Stimulated activated CD8-positive, alpha-beta memory T cell treated with anti-CD3 and anti-CD28 coated beads, Interleukin-7, amount 100 ng/mL, for 24 hours (primary cell): ENCODE measurements at regions not wholly inside any gene's neighbourhood (a gene's known extent, or its start where the extent isn't known, plus 50 kb on each side); places are given as distances from the start of the nearest gene placed in this dataset.

ENCODE experiments used
- DNase-seq: peaks from one replicate; pipeline ENCODE4 v3.0.0-alpha.2; 2020; ENCODE audit warnings: low read depth

- DNase-seq: no peak
Measured at GRCh38 chr1:47630346-47630745, 192.5 kb downstream of the FOXD2 start.

DNA sequence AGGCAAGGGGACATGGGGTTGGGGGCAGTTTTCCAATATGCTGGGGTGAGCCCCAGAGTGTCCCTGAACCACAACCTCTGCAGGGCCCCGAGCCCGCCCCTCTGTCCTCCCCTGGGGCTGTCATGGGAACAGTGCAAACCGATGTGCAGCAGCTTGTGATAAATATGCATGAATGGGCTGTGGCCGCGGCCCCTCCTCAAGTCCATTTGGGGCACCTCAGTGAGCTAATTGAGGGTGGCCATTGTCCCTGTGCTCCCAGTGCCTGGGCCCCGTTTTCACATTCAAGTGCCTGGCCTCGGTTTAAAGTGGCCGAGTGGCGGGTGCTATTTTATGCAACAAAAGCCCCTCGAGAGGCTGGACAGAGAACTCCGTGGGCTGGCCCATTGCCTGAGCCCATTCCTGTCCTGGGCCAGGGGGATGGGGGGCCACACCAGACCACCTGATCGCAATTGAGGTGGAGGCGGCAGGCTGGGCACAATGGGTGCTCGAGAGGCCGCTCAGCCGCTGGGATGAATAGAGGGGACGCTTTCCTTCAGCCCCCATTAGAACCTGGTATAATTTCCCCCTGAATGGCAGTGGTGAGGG, 193.7 kb downstream of the FOXD2 start:
- no peak for DNase-seq

GRCh38 chr1:47635111-47635510, 197.3 kb downstream of the FOXD2 start:
- no peak for DNase-seq

DNA sequence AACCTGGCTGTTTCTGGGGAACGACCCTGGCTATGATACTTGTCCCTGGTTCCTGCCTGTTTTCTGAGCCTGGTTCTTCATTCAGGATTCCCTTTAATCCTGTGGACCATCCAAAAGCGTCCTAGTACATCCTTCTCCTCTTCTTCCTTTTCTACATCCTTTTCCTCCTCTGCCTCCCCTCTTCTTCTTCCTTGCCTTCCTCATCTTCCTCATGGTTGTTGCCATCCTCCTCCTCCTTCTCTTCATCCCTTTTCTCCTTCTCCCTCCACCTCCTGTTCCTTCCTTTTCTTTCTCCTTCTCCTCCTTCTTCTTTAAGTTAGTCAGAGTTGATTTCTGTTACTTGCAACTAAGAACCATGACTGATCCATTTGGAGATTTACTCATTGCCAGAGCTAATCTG, 197.8 kb downstream of the FOXD2 start:
- DNase-seq: no peak

DNA sequence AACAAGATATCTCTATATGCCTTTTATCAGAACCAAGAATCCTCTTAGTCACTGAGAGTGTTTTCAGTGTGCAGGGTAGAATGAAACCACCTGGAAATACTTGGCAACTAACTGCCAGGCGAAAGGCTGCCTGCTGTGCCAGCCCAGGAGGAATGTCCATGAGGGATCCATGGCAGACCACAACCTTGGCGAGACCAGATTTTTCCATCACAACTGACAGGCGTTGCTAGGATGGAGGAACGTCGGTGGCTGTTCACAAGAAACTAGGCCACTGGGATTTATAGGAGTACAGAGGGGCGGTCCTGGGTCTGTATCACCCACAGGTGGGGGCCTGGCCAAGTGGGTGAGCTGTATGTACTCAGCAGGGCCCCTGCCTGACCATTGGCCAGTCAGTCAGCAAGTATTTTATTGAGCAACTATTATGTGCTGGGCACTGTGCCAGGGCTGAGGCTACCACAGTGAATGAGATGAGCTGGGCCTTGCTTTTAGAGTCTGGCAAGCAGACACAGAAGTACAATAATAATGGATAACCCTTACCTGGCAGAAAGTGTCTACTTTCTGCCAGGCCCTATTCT, 199.4 kb downstream of the FOXD2 start:
- DNase-seq: no peak

DNA sequence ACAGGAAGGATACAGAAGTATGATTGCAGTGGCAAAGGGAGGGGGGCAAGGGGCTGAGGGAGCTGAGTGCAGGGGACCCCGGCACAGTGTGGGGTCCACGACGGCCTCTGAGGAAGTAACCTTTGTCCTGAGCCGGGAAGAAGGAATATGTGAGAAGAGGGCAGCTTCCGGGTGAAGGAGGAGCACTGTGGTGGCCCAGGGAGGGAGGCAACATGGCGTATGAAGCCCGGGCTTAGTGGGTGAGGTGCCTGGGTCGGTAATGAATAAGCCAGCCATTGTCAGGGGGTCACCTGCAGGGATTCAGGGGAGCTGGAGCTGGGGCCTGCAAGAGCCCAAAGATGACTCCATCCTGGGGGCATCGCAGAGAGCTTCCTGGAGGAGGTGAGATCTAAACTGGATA, 200.4 kb downstream of the FOXD2 start:
- no peak for DNase-seq

DNA sequence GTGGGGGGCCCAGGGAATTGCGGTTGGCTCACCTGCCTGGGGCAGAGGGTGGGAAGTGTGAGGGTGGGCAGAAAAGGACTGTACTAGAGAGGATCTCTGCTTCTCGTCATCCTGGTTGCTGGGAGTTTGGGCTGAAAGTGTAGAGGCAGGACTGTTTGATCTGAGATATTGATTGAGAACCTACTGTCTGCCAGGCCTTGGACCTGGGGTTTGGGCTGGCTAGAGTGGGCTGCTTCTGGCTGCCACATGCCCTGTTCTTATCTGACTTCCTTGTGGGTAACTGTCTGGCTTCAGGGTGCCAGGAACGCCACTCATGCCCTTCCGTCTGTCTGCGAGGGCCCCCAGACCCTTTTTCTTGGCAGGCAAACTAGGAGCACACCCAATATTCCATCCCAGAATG, 200.9 kb downstream of the FOXD2 start:
- no peak for DNase-seq

DNA sequence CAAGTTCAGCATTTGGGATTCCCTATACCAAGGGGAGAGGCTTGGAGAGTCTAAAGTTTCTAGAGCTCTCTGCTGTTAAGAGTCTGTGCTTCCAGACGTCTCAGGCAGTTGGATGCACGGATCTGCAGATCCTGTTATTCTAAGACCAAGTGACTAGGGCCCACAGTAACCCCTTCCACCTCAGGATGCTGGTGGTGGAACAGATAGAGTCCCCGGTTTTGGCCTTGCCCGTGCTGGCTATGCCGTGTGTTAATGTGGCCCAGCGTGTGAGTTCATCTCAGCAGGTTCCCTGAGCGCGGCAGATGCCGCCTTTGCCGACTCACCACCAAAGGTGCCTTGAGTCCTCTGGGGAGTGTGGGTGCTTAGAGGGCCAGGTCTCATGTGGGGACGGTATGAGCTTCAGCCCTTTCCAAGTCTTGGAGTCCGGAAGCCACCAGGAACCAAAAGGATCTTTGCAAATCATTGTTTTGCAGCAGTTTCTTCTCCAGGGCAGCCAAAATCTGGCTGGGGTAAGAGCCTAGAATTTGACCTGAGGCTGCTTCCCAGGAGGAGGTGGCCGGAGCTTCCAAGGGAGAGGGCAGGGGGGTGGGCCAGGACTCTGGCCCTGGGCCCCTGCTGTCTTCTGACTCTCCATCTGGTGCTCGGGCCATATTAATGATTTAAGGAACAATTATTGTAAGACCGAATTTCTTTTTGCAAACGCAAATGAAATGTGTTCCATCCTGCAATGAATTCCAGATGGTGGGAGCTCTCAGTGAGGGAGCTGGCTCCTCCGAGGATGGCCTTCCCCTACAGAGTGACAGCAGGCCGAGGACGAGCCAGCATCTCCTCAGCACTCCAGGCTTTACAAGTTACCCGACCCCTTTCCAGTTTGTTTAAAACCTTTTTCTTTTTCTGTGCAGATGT, 205.7 kb downstream of the FOXD2 start:
- DNase-seq: no peak

DNA sequence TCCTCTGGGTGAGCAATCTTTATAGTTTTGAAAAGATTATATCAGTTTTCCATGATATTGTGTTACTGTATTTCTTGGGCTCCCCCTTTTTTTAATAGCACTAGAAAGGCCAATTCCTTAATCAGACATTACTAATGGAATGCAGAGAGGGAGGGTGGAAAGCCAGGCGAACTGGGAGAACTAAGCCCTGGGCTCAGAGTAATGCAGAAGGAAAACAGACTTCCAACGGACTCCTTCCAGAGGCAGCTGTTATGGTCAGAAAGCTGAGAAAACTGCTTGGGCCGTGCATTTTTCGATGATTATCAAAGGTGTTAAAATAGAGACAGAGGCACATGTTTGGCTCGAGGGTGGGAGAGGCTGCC, 206.3 kb downstream of the FOXD2 start:
- no peak for DNase-seq

DNA sequence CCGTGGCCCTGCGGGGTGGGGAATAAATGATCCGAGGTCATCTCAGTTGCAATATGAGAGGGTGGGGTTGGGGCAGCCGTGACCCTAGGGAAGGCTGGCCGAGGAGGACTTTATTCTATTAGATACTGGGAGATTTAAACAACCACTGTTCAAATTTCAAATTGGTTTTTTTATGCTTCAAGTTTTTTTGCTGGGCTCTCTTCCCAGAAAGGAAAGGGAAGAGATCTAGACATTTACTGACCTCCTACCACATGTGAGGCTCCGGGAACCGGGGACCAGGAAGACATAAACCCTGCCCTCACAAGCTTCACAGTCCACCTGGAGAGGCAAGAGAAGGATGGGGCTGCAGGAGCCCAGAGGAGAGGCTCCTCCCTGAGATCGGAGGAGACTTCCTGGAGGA, 207.3 kb downstream of the FOXD2 start:
- no peak for DNase-seq

DNA sequence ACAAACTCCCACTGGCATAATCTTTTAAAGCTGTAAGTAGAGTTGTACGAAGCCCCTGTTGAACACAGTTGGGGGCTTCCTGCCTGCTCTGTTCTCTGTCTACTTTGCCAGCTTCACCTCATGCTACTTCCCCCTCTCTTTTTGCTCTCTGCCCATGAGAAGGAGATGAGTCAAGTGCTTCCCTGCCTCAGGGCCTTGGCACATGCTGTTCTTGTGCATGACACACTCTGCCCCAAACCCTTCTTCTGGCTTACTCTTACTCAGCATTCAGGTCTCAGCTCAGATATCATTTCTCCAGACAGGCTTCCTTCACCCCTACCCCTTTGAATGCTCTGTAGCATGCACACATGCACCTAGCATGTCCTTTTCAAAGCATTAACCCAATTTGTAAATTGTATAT, 208.8 kb downstream of the FOXD2 start:
- DNase-seq: no peak

- DNase-seq: no peak
Measured at GRCh38 chr1:47647327-47647845, 209.5 kb downstream of the FOXD2 start.

DNA sequence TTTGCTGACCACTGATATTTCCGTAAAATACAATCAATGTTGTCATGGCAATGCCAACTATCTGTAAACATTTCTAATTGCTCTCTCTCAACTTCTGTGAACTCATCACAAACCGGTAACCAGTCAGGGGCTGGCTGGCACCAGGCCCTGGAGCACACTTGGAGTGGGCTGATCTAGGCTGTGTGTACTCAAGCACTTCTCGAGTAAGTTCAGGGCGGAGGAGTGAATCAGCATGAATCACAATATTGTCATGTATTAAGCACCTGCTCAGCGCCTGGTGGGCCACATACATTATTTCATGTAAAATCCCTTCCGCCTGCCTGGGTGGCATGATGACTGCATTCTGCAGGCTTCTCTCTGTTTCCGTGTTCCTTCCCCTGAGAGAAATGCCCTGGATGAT, 212.4 kb downstream of the FOXD2 start:
- no peak for DNase-seq

GRCh38 chr1:47650611-47651010, 212.8 kb downstream of the FOXD2 start:
- no peak for DNase-seq

DNA sequence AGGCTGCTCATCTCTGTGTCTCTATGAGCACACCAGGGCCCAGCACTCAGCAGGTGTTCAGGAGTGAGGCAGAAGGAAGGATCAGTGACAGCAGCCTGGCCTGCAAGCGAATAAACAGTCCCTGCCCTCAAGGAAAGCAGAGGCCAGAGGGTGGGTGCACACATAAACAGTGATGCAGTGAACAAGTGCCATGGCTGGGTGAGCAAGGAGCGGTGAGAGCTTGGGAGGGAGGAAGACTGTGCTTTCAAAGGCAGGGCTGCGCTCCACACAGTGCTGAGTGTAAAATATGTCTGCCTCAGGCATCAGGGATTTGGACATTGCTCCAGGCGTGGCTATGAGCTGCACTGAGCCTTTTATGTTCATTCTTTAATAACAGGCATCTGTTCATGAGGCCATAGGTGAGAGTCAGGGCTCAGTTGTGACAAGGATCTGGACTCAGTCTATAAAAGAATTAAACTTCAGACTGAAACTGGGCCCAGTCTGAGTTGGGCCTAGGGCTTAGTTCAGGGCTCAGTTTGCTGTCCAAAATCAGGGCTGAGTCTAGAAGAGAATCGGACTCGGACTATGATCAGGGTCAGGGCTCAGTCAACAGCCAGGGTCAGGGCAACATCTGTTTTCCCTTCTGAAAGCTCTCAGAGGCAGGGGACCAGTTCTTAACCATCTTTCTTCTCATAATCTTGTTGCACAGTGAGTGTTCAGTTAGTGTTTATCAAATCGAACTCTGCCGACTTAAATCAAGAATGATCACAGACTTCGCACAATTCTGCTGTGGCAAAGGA, 213.7 kb downstream of the FOXD2 start:
- no peak for DNase-seq

GRCh38 chr1:47655521-47656300, 217.9 kb downstream of the FOXD2 start:
- no peak for DNase-seq

DNA sequence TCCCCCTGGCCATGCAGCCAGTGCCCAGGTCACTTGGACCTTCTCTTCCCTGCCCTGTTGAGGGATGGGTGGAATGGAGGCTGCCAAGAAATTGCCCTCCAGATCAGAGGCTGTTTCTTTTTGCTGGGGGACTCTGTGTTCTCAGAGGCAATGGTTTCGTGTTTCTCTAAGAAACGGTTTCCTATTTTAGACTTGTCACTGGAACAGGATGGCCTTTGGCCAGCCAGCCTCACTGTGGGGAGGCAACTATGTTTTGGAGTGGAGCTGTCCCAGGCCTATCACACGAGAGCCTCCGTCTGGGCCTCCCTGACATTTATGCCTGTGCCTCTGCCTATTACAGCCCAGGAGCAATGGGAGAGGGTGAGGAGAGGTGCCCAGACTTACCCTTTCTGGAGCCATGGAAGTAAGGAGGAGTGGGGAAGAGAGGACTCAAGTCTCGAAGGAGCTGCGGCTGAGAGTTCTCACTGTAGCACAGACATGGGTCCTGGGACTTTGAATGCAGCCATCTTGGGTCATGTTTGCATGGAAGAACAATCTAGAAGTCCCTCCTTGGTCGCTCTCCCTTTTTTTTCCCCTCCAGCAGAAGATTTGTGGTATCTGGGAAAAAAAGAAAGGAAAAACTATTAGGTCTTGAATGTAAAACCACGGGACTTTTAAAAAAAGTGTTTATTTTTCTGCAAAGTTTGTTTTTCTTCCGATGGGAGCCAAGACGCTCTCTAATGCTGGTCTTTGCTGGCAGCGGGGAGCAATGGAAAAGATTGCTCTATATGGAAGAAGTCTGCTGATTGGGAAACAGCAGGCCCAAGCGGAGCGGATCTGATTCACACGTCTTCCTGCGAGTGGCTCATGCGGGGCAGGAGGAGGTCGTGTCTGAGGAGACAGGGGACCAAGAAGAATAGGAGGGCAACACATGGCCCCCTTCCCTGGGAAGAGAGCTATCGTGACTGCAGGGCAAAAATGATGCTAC, 219.2 kb downstream of the FOXD2 start:
- no peak for DNase-seq

DNA sequence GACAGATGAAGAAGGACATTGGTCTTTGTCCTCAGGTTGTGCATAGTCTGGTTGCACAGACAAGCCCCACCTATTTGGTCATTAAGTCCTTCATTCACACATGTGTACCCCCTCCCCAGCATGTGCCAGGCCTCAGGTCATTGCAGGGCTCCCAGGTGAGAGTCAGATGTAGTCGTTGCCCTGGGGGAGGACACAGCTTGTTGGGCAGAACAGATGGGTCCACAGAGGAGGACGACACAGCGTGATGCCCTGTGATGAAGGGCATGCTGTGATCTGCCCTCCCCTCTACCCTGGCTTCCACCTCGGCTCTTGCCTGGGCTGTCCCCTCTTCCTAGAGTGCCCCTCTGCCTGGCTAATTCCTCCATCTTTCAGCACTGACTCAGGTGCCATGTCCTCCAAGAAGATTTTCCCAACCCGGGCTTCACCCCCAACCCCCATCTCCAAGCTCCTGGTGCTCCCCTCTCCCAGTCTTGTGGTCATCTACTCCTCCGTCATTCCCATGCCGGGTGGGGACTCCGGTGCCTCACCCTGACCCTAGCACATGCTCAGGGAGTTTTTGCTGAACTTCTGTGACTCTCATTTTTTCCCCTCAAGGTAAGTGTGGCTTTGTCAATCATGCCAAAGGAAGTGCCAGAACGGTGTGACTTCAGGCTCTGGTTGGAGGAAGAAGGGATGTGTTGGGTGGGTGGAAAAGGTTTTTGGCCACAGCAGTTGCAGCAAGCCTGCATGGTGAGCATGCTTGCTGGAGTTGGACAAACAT, 220.5 kb downstream of the FOXD2 start:
- no peak for DNase-seq

DNA sequence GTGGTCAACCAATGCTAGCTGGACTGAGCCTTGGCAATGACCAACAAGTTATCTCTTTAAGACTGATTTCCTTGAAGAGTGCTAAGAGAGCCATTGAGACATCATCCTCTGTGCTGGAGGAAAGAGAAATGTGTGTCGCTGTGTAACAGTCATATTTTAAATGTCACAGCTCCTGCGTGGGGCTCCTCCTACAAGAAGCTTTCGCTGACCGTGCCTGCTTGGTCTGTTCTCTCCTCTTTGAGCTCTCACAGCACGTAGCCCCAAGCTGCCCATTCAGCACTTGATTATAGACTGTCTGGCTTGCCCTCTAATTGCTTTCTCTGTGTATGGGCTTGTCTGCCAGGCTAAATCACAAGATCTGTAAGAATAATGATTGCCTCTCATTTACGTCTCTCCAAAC, 221.3 kb downstream of the FOXD2 start:
- DNase-seq: no peak

DNA sequence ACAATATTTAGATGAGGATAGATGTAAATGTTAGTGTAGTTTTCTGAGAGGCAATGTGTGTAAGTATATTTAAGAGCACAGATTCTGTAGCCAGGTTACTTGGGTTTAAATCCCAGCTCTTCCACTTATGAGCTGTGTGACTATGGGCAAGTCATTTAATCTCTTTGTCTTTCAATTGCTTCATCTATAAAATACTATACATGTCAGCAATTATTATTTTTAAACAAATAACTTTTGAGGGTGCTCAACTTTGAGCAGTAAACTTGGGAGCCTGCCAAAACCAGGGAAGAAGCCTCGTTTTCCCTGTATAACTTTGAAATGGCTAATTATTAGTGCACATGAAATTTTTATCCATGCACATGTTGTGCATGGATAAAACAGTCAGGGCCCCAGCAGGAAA, 222.8 kb downstream of the FOXD2 start:
- no peak for DNase-seq
